ENCODE measurements at regions not wholly inside any gene's neighbourhood (a gene's known extent, or its start where the extent isn't known, plus 50 kb on each side); places are given as distances from the start of the nearest gene placed in this dataset.

GRCh38 chr22:48880749-48881148 lies 946.9 kb downstream of the BRD1 start:
- no peak for DNase-seq

GRCh38 chr22:48876951-48877350 lies 950.7 kb downstream of the BRD1 start:
- no peak for DNase-seq

- DNase-seq: no peak
Observed at GRCh38 chr22:48874956-48875355, 952.7 kb downstream of the BRD1 start.

GRCh38 chr22:48873191-48873520 lies 954.5 kb downstream of the BRD1 start:
- no peak for DNase-seq

GRCh38 chr22:48872271-48873190 lies 955.1 kb downstream of the BRD1 start:
- no peak for DNase-seq

- no peak for DNase-seq
Observed at GRCh38 chr22:48871176-48871840, 956.4 kb downstream of the BRD1 start.

- DNase-seq: no peak
Observed at GRCh38 chr22:48870436-48870835, 957.2 kb downstream of the BRD1 start.

- no peak for DNase-seq
Observed at GRCh38 chr22:48869788-48870187, 957.9 kb downstream of the BRD1 start.

- DNase-seq: no peak
Observed at GRCh38 chr22:48869161-48869560, 958.5 kb downstream of the BRD1 start.

GRCh38 chr22:48868554-48868953 lies 959.1 kb downstream of the BRD1 start:
- DNase-seq: no peak

GRCh38 chr22:48867891-48868290 lies 959.8 kb downstream of the BRD1 start:
- DNase-seq: no peak

GRCh38 chr22:48866906-48867681 lies 960.6 kb downstream of the BRD1 start:
- DNase-seq: no peak

- no peak for DNase-seq
Observed at GRCh38 chr22:48864748-48865147, 962.9 kb downstream of the BRD1 start.

GRCh38 chr22:48863965-48864528 lies 963.6 kb downstream of the BRD1 start:
- no peak for DNase-seq

- DNase-seq: no peak
Observed at GRCh38 chr22:48860557-48860956, 967.1 kb downstream of the BRD1 start.

GRCh38 chr22:48858856-48859255 lies 968.8 kb downstream of the BRD1 start:
- DNase-seq: no peak

GRCh38 chr22:48858121-48858520 lies 969.6 kb downstream of the BRD1 start:
- no peak for DNase-seq

- DNase-seq: no peak
Observed at GRCh38 chr22:48857202-48857805, 970.4 kb downstream of the BRD1 start.

- DNase-seq: no peak
Observed at GRCh38 chr22:48856308-48856615, 971.4 kb downstream of the BRD1 start.

GRCh38 chr22:48855593-48856307 lies 971.9 kb downstream of the BRD1 start:
- no peak for DNase-seq

- DNase-seq: no peak
Observed at GRCh38 chr22:48855013-48855412, 972.7 kb downstream of the BRD1 start.

GRCh38 chr22:48853627-48854240 lies 973.9 kb downstream of the BRD1 start:
- DNase-seq: no peak
